Muscle of arm (tissue), 1 donor: ENCODE measurements at regions not wholly inside any gene's neighbourhood (a gene's known extent, or its start where the extent isn't known, plus 50 kb on each side); places are given as distances from the start of the nearest gene placed in this dataset.
"Not testable (repeated sequence)": the region's sequence is repeated elsewhere in the genome, so short reads cannot be mapped to it uniquely, and the experiment has no call there.

Source experiments
- DNase-seq: peaks from one replicate; pipeline ENCODE4 v3.0.0-alpha.2; 2013

DNA sequence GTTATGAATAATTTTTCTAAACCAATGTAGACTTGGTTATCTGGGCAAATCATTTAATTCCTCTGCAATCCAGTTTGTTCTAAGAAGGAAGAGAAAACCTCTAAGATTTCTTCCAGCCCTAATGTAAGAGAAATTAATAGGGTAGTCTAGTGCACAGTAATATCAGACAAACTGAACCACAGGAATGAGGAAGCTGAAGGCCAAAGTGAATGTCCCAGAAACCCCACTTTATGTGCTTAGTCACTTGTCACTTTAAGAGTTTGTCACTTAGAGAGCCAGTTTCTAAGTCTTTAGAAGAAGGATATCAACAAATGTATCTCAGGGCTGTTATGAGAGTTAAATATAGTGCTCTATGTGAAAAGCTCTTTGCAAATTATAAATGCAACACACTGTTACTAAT, 750.6 kb downstream of the DIAPH3 start:
- DNase-seq: no peak

DNA sequence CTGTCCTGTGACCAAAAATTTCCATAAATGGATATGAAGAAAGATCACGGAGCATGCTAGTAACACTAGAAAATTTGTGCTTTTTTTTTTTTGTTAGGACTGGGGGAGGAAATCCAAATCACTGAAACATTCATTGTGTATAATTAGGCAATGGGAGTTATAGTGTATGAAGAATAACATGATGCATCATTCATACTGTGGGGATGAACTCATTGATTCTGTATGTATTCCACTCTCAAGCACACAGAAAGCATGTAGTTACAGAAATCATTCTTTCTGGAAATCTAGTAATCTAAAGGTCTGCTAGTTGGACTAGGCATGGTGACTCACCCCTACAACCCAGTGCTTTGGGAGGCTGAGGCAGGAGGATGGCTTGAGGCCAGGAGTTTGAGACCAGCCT, 749.7 kb downstream of the DIAPH3 start:
- no peak for DNase-seq

DNA sequence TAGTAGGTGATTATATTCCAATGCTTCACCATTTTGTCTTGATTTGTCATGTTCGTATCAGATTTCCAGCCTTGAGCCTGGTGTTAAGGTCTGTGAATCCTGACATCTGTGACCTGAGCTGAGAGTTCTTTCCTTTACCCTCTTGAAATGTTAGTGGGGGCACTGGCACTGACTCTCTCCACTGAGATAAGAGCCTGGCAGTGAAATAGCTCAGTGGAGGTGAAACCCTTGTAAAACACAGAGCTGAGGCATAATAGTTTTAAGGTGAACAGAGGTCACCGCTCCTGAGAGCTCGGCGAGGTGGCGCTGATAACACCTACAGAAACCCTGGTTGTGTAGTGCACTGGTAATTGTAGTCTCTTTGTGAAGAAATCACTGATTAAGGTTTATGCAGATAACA, 748.2 kb downstream of the DIAPH3 start:
- no peak for DNase-seq

DNA sequence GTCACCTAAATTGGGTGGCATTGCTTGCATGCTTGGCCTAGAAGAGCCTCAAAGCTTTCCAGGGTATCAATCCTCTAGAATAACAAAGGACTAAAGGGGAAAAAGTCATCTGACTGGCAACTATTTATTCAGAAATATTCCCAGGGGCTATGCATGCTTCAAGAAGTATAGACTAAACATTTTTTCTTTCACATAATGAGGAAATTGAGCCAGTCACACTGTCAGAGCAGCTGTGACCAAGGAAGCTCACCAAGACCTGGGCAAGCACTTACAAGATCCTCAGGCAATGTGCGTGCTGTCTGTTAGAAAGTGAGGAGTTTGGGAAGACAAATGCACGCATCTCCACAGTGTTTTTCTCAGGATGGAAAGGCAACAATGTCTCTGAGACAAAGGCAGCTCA, 747.2 kb downstream of the DIAPH3 start:
- DNase-seq: no peak

DNA sequence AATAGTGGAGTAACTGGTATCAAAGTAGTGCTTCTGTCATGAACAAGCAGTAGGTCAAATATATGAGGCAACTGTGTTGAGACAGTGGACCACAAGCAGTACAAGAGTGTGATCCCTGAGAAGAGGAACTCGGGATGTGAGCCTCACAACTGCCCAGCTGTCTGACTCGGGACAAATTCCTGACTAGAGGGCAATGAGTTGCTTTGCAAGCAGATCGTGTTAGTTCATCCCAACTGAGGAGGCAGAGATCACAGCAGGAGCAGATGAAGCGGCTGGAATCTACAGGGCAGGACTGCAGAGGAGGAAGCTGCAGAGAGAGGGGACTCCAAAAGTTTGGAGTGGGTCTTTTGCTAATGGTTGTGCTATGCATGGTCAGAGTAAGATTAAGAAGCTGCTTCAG, 741.1 kb downstream of the DIAPH3 start:
- DNase-seq: no peak

- DNase-seq: no peak
Observed at GRCh38 chr13:59423708-59424340, 739.9 kb downstream of the DIAPH3 start.

DNA sequence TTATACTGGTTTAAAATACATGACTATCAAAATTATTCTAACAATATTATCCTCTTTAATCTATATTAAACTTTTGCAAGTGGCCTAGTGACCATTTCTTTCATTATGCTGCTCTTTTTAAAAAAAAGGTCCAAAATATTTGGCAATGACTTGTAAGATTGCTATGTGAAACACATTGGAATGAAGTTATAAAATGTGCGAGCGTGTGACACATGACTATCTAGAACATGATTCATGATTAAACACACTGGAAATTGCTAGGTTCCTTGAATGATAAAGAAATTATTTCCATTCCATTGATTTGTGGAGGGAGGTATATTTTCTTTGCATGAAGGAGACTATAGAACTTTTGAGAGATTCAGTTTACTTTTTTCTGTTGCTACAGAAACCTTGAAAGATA, 739.1 kb downstream of the DIAPH3 start:
- no peak for DNase-seq

DNA sequence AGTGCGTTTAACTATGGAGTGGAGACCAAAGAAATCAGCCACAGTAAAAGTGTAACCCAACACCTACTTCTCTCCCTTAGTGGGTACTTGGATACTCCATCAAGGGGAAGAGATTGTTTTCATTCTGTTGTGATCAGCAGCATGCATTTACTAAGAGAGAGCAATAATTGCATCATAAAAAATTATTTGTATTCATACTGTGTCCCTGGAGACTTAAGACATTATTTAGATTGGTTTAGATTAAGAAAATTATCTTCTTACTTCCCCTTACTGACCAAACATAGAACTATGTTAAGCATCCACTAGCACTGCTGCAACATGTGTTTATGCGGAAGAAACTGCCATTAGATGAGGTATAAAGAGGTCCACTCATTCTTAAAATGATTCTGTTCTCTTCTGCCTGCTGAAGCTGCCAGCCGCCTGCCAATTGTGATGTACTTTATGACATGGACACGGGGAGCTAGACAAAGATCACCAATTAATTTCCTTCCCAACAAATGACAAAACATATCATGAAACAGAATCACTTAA, 738.5 kb downstream of the DIAPH3 start:
- DNase-seq: no peak

DNA sequence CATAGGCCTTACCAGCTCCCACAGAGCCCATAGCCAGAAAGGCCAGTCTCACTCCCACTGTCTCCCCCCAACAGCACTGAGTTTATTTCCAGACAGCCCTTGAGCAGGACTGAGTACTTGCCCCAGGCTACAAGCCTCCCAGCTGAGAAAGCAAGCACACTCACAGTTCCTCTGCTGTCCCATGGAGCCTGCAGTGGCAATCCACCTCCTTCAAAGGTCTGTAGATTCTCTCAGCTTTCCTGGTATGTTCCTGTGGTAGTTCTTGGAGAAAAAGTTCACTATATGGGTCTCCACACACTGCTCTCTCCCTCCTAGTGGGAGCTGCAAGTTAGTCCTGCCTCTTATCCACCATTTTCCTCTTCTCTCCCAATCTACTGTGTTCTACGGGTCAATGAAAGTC, 728.7 kb downstream of the DIAPH3 start:
- DNase-seq: no peak

GRCh38 chr13:59437544-59438301, 726.0 kb downstream of the DIAPH3 start:
- peak; percentile 15 for DNase-seq

DNA sequence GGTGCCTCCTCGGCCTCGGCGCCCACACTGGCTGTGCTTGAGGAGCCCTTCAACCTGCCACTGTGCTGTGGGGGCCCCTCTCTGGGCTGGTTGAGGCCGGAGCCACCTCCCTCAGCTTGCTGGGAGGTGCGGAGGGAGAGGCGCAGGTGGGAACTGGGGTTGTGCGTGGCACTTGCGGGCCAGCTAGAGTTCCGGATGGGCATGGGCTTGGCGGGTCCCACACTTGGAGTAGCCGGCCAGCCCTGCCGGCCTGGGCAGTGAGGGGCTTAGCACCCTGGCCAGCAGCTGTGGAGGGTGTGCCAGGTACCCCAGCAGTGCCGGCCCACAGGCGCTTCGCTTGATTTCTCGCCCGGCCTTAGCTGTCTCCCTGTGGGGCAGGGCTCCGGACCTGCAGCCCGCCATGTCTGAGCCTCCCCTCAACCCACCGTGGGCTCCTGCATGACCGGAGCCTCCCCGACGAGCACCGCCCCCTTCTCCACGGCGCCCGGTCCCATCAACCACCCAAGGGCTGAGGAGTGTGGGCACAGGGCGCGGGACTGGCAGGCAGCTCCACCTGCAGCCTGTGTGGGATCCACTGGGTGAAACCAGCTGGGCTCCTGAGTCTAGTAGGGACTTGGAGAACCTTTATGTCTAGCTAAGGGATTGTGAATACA, 723.8 kb downstream of the DIAPH3 start:
- no peak for DNase-seq

DNA sequence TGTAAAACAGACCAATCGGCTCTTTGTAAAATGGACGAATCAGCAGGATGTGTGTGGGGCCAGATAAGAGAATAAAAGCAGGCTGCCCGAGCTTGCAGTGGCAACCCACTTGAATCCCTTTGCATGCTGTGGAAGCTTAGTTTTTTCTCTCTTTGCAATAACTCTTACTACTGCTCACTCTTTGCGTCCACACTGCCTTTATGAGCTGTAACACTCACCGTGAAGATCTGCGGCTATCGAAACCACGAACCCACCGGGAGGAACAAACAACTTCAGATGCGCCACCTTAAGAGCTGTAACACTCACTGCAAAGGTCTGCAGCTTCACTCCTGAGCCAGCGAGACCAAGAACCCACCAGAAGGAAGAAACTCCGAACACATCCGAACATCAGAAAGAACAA, 722.7 kb downstream of the DIAPH3 start:
- DNase-seq: not testable (repeated sequence)

DNA sequence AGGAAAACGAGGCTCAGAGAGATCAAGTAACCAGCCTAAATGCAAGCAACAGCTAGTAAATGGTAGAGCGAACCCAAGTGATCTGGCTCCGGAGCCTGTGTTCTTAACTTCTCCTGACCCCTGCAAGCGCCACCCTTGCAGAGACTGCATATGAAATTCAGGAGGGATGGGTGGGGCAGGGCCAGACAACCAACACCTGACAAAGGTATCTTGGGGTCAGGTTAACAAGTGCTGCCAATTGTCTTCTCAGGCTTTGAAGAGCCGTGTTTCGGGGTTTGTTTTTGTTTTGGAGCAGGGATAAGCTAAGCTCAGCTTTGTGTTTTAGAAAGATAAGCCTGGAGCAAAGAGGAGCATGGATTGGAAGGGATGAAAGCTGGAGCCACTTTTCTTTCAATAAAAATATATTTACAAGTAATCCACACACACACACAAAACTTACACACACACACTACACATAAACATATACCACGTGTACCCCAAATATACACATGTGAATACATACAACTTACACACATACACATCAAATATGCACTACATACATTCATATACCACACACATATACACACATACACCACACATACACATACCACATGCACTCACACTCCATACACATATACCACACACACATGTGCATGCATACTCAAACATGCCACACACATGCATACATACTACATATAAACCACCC, 722.0 kb downstream of the DIAPH3 start:
- DNase-seq: no peak

DNA sequence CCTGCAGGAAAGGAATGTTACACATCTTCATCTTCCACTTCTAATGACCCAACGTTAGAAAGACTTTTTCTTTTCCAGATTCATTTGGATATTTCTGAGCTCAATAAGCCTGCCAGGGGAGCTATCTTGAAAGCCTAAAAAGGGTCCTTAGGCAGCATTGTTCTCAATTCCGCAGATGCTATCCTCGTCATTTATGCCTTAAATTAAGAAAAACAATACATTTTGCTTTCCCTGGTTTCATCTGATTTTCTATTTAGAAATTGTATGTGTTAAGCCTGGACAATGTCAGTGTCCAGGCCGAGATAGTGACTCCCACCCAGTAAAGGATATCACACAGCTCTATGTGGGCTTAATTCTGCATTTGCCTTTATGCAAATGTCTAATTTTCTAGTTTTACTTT, 721.3 kb downstream of the DIAPH3 start:
- no peak for DNase-seq

DNA sequence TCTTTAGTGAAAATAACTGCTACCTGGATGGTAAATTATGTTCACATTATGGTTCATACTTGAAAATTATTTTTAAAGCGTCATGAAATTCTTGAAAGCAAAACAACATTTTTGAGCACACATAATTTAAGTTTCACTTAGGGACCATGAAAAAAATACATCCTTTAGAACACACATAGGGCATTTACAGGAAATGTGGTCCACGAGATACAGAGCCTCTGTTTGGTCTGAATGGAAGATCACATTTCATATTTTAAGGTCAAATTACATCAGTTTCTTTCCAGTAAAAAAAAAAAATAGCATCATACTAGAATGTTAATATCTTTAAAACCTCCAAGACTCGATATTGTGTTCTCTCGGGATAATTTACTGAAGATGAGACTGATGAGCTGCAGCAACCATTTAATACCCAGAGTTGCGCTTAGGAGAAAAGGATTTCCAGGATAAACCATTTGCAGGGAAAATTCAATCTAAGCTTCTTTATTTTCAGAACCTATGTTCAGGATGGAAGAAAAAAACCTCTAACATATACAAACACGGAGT, 720.7 kb downstream of the DIAPH3 start:
- DNase-seq: no peak

GRCh38 chr13:59444210-59444857, 719.4 kb downstream of the DIAPH3 start:
- DNase-seq: no peak

DNA sequence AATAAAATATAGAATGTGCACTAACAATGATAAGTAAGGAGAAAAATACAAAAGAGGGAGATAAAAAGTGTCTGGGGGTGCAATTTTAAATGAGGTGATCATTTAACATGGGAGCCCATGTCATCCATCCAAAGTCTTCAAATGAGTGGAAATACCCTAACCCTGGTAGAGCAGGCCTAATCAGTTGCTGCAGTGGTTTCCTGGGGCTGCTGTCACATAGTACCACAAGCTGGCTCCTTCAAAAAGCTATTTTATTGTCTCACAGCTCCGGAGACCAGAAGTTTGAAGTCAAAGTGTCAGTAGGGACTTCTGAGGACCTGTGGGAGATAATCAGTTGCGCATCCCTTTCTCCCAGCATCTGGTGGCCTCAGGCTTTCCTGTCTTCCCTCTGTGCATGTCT, 717.9 kb downstream of the DIAPH3 start:
- DNase-seq: no peak

DNA sequence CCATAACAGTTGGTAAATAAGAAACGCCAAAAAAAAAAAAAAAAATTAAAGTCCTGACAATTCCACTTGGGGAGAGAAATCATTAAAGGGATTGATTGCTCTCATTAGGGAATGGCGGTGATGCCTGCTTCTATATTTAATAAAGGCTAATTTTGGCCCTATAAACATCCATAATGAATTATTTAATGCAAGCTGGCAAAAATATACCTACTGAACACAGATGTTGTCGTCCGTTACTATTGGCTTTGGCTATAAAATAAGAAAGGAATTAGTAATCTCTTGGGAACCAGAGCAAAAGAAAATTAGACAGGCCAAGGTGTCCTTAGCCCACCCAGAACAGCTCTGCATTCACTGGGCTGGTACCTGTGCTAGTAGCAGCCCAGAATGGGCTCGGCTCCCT, 717.3 kb downstream of the DIAPH3 start:
- DNase-seq: no peak

DNA sequence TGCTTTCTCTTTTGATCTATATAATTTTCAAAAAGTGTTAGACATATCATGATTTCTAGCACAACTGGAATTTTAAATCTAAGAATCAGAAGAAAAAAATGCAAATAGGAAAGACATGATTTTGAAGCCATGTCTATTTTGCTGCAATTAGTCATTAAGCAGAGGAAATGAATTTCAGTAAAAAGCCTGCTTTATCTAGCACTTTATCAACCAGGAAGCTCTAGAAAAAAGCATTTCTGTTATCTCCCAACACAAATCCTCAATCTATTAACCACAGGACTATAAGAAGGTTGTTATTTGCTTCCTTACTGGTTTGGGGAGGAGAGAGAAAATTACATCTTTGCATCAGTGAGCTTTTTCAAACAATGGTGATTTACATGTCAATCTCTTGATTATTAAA, 716.7 kb downstream of the DIAPH3 start:
- DNase-seq: no peak

- DNase-seq: no peak
Observed at GRCh38 chr13:59447846-59448620, 715.7 kb downstream of the DIAPH3 start.

DNA sequence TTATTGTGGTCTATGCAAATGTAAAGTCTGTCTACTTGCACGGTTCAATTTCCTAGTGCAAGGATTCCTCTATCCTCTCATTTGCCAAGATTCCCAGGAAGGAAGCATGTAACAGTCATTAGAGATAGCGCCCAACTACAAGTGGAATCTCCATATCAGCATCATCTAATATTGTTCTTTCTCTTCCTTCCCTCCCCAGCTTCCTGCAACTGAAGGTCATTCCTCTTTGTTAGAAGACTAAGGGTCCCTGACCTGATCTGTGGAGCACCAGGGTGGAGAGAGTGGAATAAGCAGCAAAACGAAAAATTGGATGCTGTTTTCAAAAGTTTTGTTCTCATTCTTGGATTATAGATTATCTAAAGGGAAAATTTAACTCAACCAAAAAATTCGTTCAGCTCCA, 714.0 kb downstream of the DIAPH3 start:
- DNase-seq: no peak
